Chondrocyte (in vitro differentiated cells): ENCODE measurements at regions not wholly inside any gene's neighbourhood (a gene's known extent, or its start where the extent isn't known, plus 50 kb on each side); places are given as distances from the start of the nearest gene placed in this dataset.

ENCODE experiments used
- DNase-seq: peaks from one replicate; pipeline ENCODE4 v3.0.0; 2021; ENCODE audit warnings: mixed read lengths, low spot score
- H3K27ac Mint-ChIP-seq: one replicate; pipeline ENCODE4 v1.8.0; 2021; ENCODE audit warnings: mild to moderate bottlenecking, moderate library complexity, mixed read lengths; ENCODE audit not compliant: unreplicated experiment
- H3K27me3 Mint-ChIP-seq: 2 replicates; pipeline ENCODE4 v1.8.0; 2021; ENCODE audit warnings: low read depth, mixed read lengths
- H3K36me3 Mint-ChIP-seq: 2 replicates; pipeline ENCODE4 v1.8.0; 2021; ENCODE audit warnings: low read depth, mixed read lengths
- H3K4me1 Mint-ChIP-seq: 2 replicates; pipeline ENCODE4 v1.8.0; 2021; ENCODE audit warnings: low read depth, mild to moderate bottlenecking, mixed read lengths
- H3K4me3 Mint-ChIP-seq: one replicate; pipeline ENCODE4 v1.8.0; 2021; ENCODE audit warnings: mild to moderate bottlenecking, moderate library complexity, mixed read lengths; ENCODE audit not compliant: unreplicated experiment
- H3K9me3 Mint-ChIP-seq: 2 replicates; pipeline ENCODE4 v1.8.0; 2021; ENCODE audit warnings: low read depth, mixed read lengths
- CTCF ChIP-seq: fragments of 200-600 bp; sonication (generic); IDR thresholded peaks from 2 replicates; pipeline ENCODE4 v1.5.0; 2021; ENCODE audit warnings: antibody characterized with exemption, mild to moderate bottlenecking, moderate library complexity

GRCh38 chr7:35468606-35469005 is 214.7 kb upstream of the TBX20 start:
- no peaks in the 10 kb centered on the region for H3K4me1 Mint-ChIP-seq
- DNase-seq = no peak
- H3K27ac Mint-ChIP-seq = no peak overlapping the region
- H3K9me3 Mint-ChIP-seq = no peaks in the 10 kb centered on the region
- H3K27me3 Mint-ChIP-seq = peaks cover 3% of the 10 kb centered on the region
- H3K36me3 Mint-ChIP-seq = no peaks in the 10 kb centered on the region
- H3K4me3 Mint-ChIP-seq = no peak overlapping the region
- no peak for TF ChIP-seq CTCF

GRCh38 chr7:35467456-35467978 is 213.6 kb upstream of the TBX20 start:
- no peak overlapping the region for H3K4me3 Mint-ChIP-seq
- H3K27ac Mint-ChIP-seq = no peak overlapping the region
- H3K27me3 Mint-ChIP-seq = peaks cover 3% of the 10 kb centered on the region
- DNase-seq = no peak
- TF ChIP-seq CTCF = no peak
- H3K36me3 Mint-ChIP-seq = no peaks in the 10 kb centered on the region
- no peaks in the 10 kb centered on the region for H3K4me1 Mint-ChIP-seq
- H3K9me3 Mint-ChIP-seq = peaks cover 4% of the 10 kb centered on the region

- Mint-ChIP-seq H3K27me3 (peaks cover 3% of the 10 kb centered on the region), H3K4me1 (no peaks in the 10 kb centered on the region), H3K27ac (no peak overlapping the region), H3K9me3 (peaks cover 4% of the 10 kb centered on the region), H3K36me3 (no peaks in the 10 kb centered on the region), H3K4me3 (no peak overlapping the region)
- DNase-seq = no peak
- TF ChIP-seq CTCF = no peak
Measured at GRCh38 chr7:35465791-35466336, 212.0 kb upstream of the TBX20 start.

GRCh38 chr7:35463751-35464150 is 209.9 kb upstream of the TBX20 start:
- Mint-ChIP-seq H3K27ac (no peak overlapping the region), H3K9me3 (peaks cover 5% of the 10 kb centered on the region), H3K4me1 (no peaks in the 10 kb centered on the region), H3K36me3 (no peaks in the 10 kb centered on the region), H3K27me3 (peaks cover 3% of the 10 kb centered on the region), H3K4me3 (no peak overlapping the region)
- no peak for TF ChIP-seq CTCF
- no peak for DNase-seq

GRCh38 chr7:35463176-35463700 is 209.3 kb upstream of the TBX20 start:
- H3K36me3 Mint-ChIP-seq = no peaks in the 10 kb centered on the region
- no peak overlapping the region for H3K4me3 Mint-ChIP-seq
- DNase-seq = no peak
- peaks cover 5% of the 10 kb centered on the region for H3K27me3 Mint-ChIP-seq
- TF ChIP-seq CTCF = no peak
- no peaks in the 10 kb centered on the region for H3K4me1 Mint-ChIP-seq
- peaks cover 10% of the 10 kb centered on the region for H3K9me3 Mint-ChIP-seq
- H3K27ac Mint-ChIP-seq = no peak overlapping the region
